HepG2 (cell line): ENCODE measurements at regions not wholly inside any gene's neighbourhood (a gene's known extent, or its start where the extent isn't known, plus 50 kb on each side); places are given as distances from the start of the nearest gene placed in this dataset.

Experiments
- ARID3A ChIP-seq: IDR thresholded peaks from 2 replicates; pipeline ENCODE4 v1.6.1; 2012; ENCODE audit warnings: low read depth, low read length, improper control_type of control experiment
- ATF1 ChIP-seq: IDR thresholded peaks from 2 replicates; pipeline ENCODE4 v1.6.1; 2016; ENCODE audit warnings: mild to moderate bottlenecking, control low read depth
- CERS6 ChIP-seq: sonication (generic); formaldehyde crosslinking; IDR thresholded peaks from 2 replicates; pipeline ENCODE4 v1.5.0; 2020; ENCODE audit warnings: missing genetic modification reagents
- CREB3 ChIP-seq: sonication (generic); formaldehyde crosslinking; IDR thresholded peaks from 2 replicates; pipeline ENCODE4 v1.5.0; 2020; ENCODE audit warnings: missing genetic modification reagents
- FOSL1 ChIP-seq: sonication (generic); formaldehyde crosslinking; IDR thresholded peaks from 2 replicates; pipeline ENCODE4 v1.9.0; 2021; ENCODE audit warnings: missing genetic modification reagents, borderline replicate concordance
- FOXP4 ChIP-seq: sonication (generic); formaldehyde crosslinking; IDR thresholded peaks from 2 replicates; pipeline ENCODE4 v1.4.0; 2020; ENCODE audit warnings: missing genetic modification reagents
- GATAD2A ChIP-seq: IDR thresholded peaks from 2 replicates; pipeline ENCODE4 v1.6.1; 2016
- HNF1B ChIP-seq: sonication (generic); formaldehyde crosslinking; IDR thresholded peaks from 2 replicates; pipeline ENCODE4 v1.5.1; 2020; ENCODE audit warnings: mild to moderate bottlenecking, moderate library complexity, missing genetic modification reagents
- HOXD1 ChIP-seq: sonication (generic); formaldehyde crosslinking; IDR thresholded peaks from 2 replicates; pipeline ENCODE4 v1.5.0; 2020; ENCODE audit warnings: missing genetic modification reagents
- MEIS1 ChIP-seq: sonication (generic); formaldehyde crosslinking; IDR thresholded peaks from 2 replicates; pipeline ENCODE4 v1.9.0; 2021; ENCODE audit warnings: mild to moderate bottlenecking, missing genetic modification reagents, moderate library complexity, borderline replicate concordance
- PAX8 ChIP-seq: sonication (generic); formaldehyde crosslinking; IDR thresholded peaks from 2 replicates; pipeline ENCODE4 v1.8.0; 2022; ENCODE audit warnings: mild to moderate bottlenecking, missing genetic modification reagents, borderline replicate concordance
- RAD51 ChIP-seq: fragments of 450-650 bp; IDR thresholded peaks from 2 replicates; pipeline ENCODE4 v1.6.1; 2016; ENCODE audit warnings: borderline replicate concordance
- RBFOX2 ChIP-seq: fragments of 200-400 bp; formaldehyde crosslinking; IDR thresholded peaks from 2 replicates; pipeline ENCODE4 v1.6.1; 2017; ENCODE audit warnings: low read depth, mild to moderate bottlenecking, low read length
- THRA ChIP-seq: sonication (generic); formaldehyde crosslinking; IDR thresholded peaks from 2 replicates; pipeline ENCODE4 v1.4.0; 2020; ENCODE audit warnings: missing genetic modification reagents, borderline replicate concordance
- ZC3H4 ChIP-seq: sonication (generic); formaldehyde crosslinking; IDR thresholded peaks from 2 replicates; pipeline ENCODE4 v1.4.0; 2020; ENCODE audit warnings: missing genetic modification reagents, borderline replicate concordance
- ZEB1 ChIP-seq: IDR thresholded peaks from 2 replicates; pipeline ENCODE4 v1.6.1; 2012; ENCODE audit warnings: mild to moderate bottlenecking, low read depth, inconsistent platforms; ENCODE audit not compliant: insufficient replicate concordance
- ZKSCAN5 ChIP-seq: sonication (generic); formaldehyde crosslinking; IDR thresholded peaks from 2 replicates; pipeline ENCODE4 v1.5.1; 2020; ENCODE audit warnings: mild to moderate bottlenecking, missing genetic modification reagents
- ZNF224 ChIP-seq: sonication (generic); formaldehyde crosslinking; IDR thresholded peaks from 2 replicates; pipeline ENCODE4 v1.5.0; 2020; ENCODE audit warnings: mild to moderate bottlenecking, missing genetic modification reagents
- ZNF784 ChIP-seq: sonication (generic); formaldehyde crosslinking; IDR thresholded peaks from 2 replicates; pipeline ENCODE4 v1.5.1; 2020; ENCODE audit warnings: missing genetic modification reagents, mild to moderate bottlenecking, borderline replicate concordance

GRCh38 chr5:30505014-30505886 lies 688.2 kb upstream of the CDH6 start (continued):
- TF ChIP-seq HOXD1 (CRISPR knock-in tag) (peak; percentile 56; the same call in 1 of the 2 replicates), ZNF784 (CRISPR knock-in tag) (no peak), CERS6 (CRISPR knock-in tag) (no peak), RAD51 (no peak), THRA (peak; percentile 76; the same call in 1 of the 2 replicates), RBFOX2 (peak; percentile 45; the same call in 1 of the 2 replicates), HNF1B (CRISPR knock-in tag) (no peak), ZNF224 (no peak), MEIS1 (CRISPR knock-in tag) (no peak), FOXP4 (CRISPR knock-in tag) (peak; percentile 88), ARID3A (peak; percentile 95), PAX8 (CRISPR knock-in tag) (no peak), GATAD2A (CRISPR knock-in tag) (peak; percentile 85), ZC3H4 (CRISPR knock-in tag) (no peak), FOSL1 (CRISPR knock-in tag) (peak; percentile 95), ZKSCAN5 (CRISPR knock-in tag) (no peak), ATF1 (CRISPR knock-in tag) (0 out of 2 replicates have a peak, but pooled peaks have one; percentile 46), CREB3 (CRISPR knock-in tag) (0 out of 2 replicates have a peak, but pooled peaks have one; percentile 53), ZEB1 (no peak)
